ENCODE measurements at regions not wholly inside any gene's neighbourhood (a gene's known extent, or its start where the extent isn't known, plus 50 kb on each side); places are given as distances from the start of the nearest gene placed in this dataset.

GRCh38 chr20:48535556-48535955, 292.2 kb downstream of the PREX1 start:
- H3K9ac ChIP-seq (ENCODE audit: low read depth in 1 of 3, low read length in 3 of 3): no peak overlapping the region
- H3K27me3 ChIP-seq (ENCODE audit: control insufficient read depth in 3 of 3, insufficient read depth in 3 of 3, low read length in 3 of 3): peaks cover 0 to 24% (median 2%) of the 10 kb centered on the region in 3 donors
- no peak overlapping the region for H3K4me3 ChIP-seq (ENCODE audit: low read length in 3 of 3)
- no peak overlapping the region for H3K27ac ChIP-seq (ENCODE audit: low read depth, low read length)
- no peaks in the 10 kb centered on the region for H3K9me3 ChIP-seq (ENCODE audit: control insufficient read depth in 3 of 3, low read length in 3 of 3)
- H3K4me1 ChIP-seq (ENCODE audit: control insufficient read depth in 3 of 3, insufficient read depth in 3 of 3, low read length in 3 of 3): peaks cover 0 to 7% (median 0%) of the 10 kb centered on the region in 3 donors
- no peaks in the 10 kb centered on the region for H3K36me3 ChIP-seq (ENCODE audit: control insufficient read depth in 3 of 3, insufficient read depth in 3 of 3, low read length in 3 of 3)

- Histone ChIP-seq H3K36me3 (ENCODE audit: control insufficient read depth in 3 of 3, insufficient read depth in 3 of 3, low read length in 3 of 3) (no peaks in the 10 kb centered on the region), H3K4me1 (ENCODE audit: control insufficient read depth in 3 of 3, insufficient read depth in 3 of 3, low read length in 3 of 3) (no peaks in the 10 kb centered on the region), H3K27ac (ENCODE audit: low read depth, low read length) (no peak overlapping the region), H3K9ac (ENCODE audit: low read depth in 1 of 3, low read length in 3 of 3) (no peak overlapping the region), H3K9me3 (ENCODE audit: control insufficient read depth in 3 of 3, low read length in 3 of 3) (no peaks in the 10 kb centered on the region), H3K27me3 (ENCODE audit: control insufficient read depth in 3 of 3, insufficient read depth in 3 of 3, low read length in 3 of 3) (peaks cover 0 to 31% (median 6%) of the 10 kb centered on the region in 3 donors), H3K4me3 (ENCODE audit: low read length in 3 of 3) (no peak overlapping the region)
Measured at GRCh38 chr20:48532028-48532427, 295.8 kb downstream of the PREX1 start.

GRCh38 chr20:48531505-48531904, 296.3 kb downstream of the PREX1 start:
- Histone ChIP-seq H3K9ac (ENCODE audit: low read depth in 1 of 3, low read length in 3 of 3) (no peak overlapping the region), H3K36me3 (ENCODE audit: control insufficient read depth in 3 of 3, insufficient read depth in 3 of 3, low read length in 3 of 3) (no peaks in the 10 kb centered on the region), H3K4me3 (ENCODE audit: low read length in 3 of 3) (no peak overlapping the region), H3K27me3 (ENCODE audit: control insufficient read depth in 3 of 3, insufficient read depth in 3 of 3, low read length in 3 of 3) (peaks cover 0 to 29% (median 6%) of the 10 kb centered on the region in 3 donors), H3K4me1 (ENCODE audit: control insufficient read depth in 3 of 3, insufficient read depth in 3 of 3, low read length in 3 of 3) (no peaks in the 10 kb centered on the region), H3K27ac (ENCODE audit: low read depth, low read length) (no peak overlapping the region), H3K9me3 (ENCODE audit: control insufficient read depth in 3 of 3, low read length in 3 of 3) (no peaks in the 10 kb centered on the region)

GRCh38 chr20:48530957-48531356, 296.8 kb downstream of the PREX1 start:
- no peak overlapping the region for H3K9ac ChIP-seq (ENCODE audit: low read depth in 1 of 3, low read length in 3 of 3)
- no peaks in the 10 kb centered on the region for H3K4me1 ChIP-seq (ENCODE audit: control insufficient read depth in 3 of 3, insufficient read depth in 3 of 3, low read length in 3 of 3)
- no peak overlapping the region for H3K27ac ChIP-seq (ENCODE audit: low read depth, low read length)
- no peak overlapping the region for H3K4me3 ChIP-seq (ENCODE audit: low read length in 3 of 3)
- H3K27me3 ChIP-seq (ENCODE audit: control insufficient read depth in 3 of 3, insufficient read depth in 3 of 3, low read length in 3 of 3): peaks cover 0 to 25% (median 6%) of the 10 kb centered on the region in 3 donors
- no peaks in the 10 kb centered on the region for H3K36me3 ChIP-seq (ENCODE audit: control insufficient read depth in 3 of 3, insufficient read depth in 3 of 3, low read length in 3 of 3)
- no peaks in the 10 kb centered on the region for H3K9me3 ChIP-seq (ENCODE audit: control insufficient read depth in 3 of 3, low read length in 3 of 3)

GRCh38 chr20:48528346-48528745, 299.5 kb downstream of the PREX1 start:
- no peaks in the 10 kb centered on the region for H3K9me3 ChIP-seq (ENCODE audit: control insufficient read depth in 3 of 3, low read length in 3 of 3)
- no peak overlapping the region for H3K27ac ChIP-seq (ENCODE audit: low read depth, low read length)
- H3K27me3 ChIP-seq (ENCODE audit: control insufficient read depth in 3 of 3, insufficient read depth in 3 of 3, low read length in 3 of 3): peaks cover 0 to 25% (median 8%) of the 10 kb centered on the region in 3 donors
- no peak overlapping the region for H3K9ac ChIP-seq (ENCODE audit: low read depth in 1 of 3, low read length in 3 of 3)
- H3K36me3 ChIP-seq (ENCODE audit: control insufficient read depth in 3 of 3, insufficient read depth in 3 of 3, low read length in 3 of 3): no peaks in the 10 kb centered on the region
- no peak overlapping the region for H3K4me3 ChIP-seq (ENCODE audit: low read length in 3 of 3)
- H3K4me1 ChIP-seq (ENCODE audit: control insufficient read depth in 3 of 3, insufficient read depth in 3 of 3, low read length in 3 of 3): no peaks in the 10 kb centered on the region

- Histone ChIP-seq H3K36me3 (ENCODE audit: control insufficient read depth in 3 of 3, insufficient read depth in 3 of 3, low read length in 3 of 3) (no peaks in the 10 kb centered on the region), H3K9ac (ENCODE audit: low read depth in 1 of 3, low read length in 3 of 3) (no peak overlapping the region), H3K27ac (ENCODE audit: low read depth, low read length) (no peak overlapping the region), H3K4me3 (ENCODE audit: low read length in 3 of 3) (no peak overlapping the region), H3K27me3 (ENCODE audit: control insufficient read depth in 3 of 3, insufficient read depth in 3 of 3, low read length in 3 of 3) (peaks cover 0 to 25% (median 8%) of the 10 kb centered on the region in 3 donors), H3K9me3 (ENCODE audit: control insufficient read depth in 3 of 3, low read length in 3 of 3) (no peaks in the 10 kb centered on the region), H3K4me1 (ENCODE audit: control insufficient read depth in 3 of 3, insufficient read depth in 3 of 3, low read length in 3 of 3) (no peaks in the 10 kb centered on the region)
Measured at GRCh38 chr20:48527771-48528170, 300.0 kb downstream of the PREX1 start.

GRCh38 chr20:48526936-48527335, 300.9 kb downstream of the PREX1 start:
- Histone ChIP-seq H3K27me3 (ENCODE audit: control insufficient read depth in 3 of 3, insufficient read depth in 3 of 3, low read length in 3 of 3) (peaks cover 0 to 25% (median 8%) of the 10 kb centered on the region in 3 donors), H3K27ac (ENCODE audit: low read depth, low read length) (no peak overlapping the region)

GRCh38 chr20:48525400-48525799, 302.4 kb downstream of the PREX1 start:
- H3K36me3 ChIP-seq (ENCODE audit: control insufficient read depth in 3 of 3, insufficient read depth in 3 of 3, low read length in 3 of 3): no peaks in the 10 kb centered on the region
- H3K4me3 ChIP-seq (ENCODE audit: low read length in 3 of 3): no peak overlapping the region
- H3K9me3 ChIP-seq (ENCODE audit: control insufficient read depth in 3 of 3, low read length in 3 of 3): no peaks in the 10 kb centered on the region
- H3K9ac ChIP-seq (ENCODE audit: low read depth in 1 of 3, low read length in 3 of 3): no peak overlapping the region
- H3K4me1 ChIP-seq (ENCODE audit: control insufficient read depth in 3 of 3, insufficient read depth in 3 of 3, low read length in 3 of 3): no peaks in the 10 kb centered on the region
- H3K27ac ChIP-seq (ENCODE audit: low read depth, low read length): no peak overlapping the region
- peaks cover 0 to 20% (median 8%) of the 10 kb centered on the region in 3 donors for H3K27me3 ChIP-seq (ENCODE audit: control insufficient read depth in 3 of 3, insufficient read depth in 3 of 3, low read length in 3 of 3)

More at GRCh38 chr20:48526936-48527335, 300.9 kb downstream of the PREX1 start:
- no peak overlapping the region for H3K4me3 ChIP-seq (ENCODE audit: low read length in 3 of 3)
- no peak overlapping the region for H3K9ac ChIP-seq (ENCODE audit: low read depth in 1 of 3, low read length in 3 of 3)
- no peaks in the 10 kb centered on the region for H3K36me3 ChIP-seq (ENCODE audit: control insufficient read depth in 3 of 3, insufficient read depth in 3 of 3, low read length in 3 of 3)
- no peaks in the 10 kb centered on the region for H3K9me3 ChIP-seq (ENCODE audit: control insufficient read depth in 3 of 3, low read length in 3 of 3)
- H3K4me1 ChIP-seq (ENCODE audit: control insufficient read depth in 3 of 3, insufficient read depth in 3 of 3, low read length in 3 of 3): no peaks in the 10 kb centered on the region

- Histone ChIP-seq H3K27ac (ENCODE audit: low read depth, low read length) (no peak overlapping the region), H3K9ac (ENCODE audit: low read depth in 1 of 3, low read length in 3 of 3) (no peak overlapping the region), H3K4me3 (ENCODE audit: low read length in 3 of 3) (no peak overlapping the region), H3K27me3 (ENCODE audit: control insufficient read depth in 3 of 3, insufficient read depth in 3 of 3, low read length in 3 of 3) (peaks cover 0 to 23% (median 8%) of the 10 kb centered on the region in 3 donors), H3K4me1 (ENCODE audit: control insufficient read depth in 3 of 3, insufficient read depth in 3 of 3, low read length in 3 of 3) (no peaks in the 10 kb centered on the region), H3K9me3 (ENCODE audit: control insufficient read depth in 3 of 3, low read length in 3 of 3) (no peaks in the 10 kb centered on the region), H3K36me3 (ENCODE audit: control insufficient read depth in 3 of 3, insufficient read depth in 3 of 3, low read length in 3 of 3) (no peaks in the 10 kb centered on the region)
Measured at GRCh38 chr20:48524582-48524981, 303.2 kb downstream of the PREX1 start.

- H3K4me3 ChIP-seq (ENCODE audit: low read length in 3 of 3): no peak overlapping the region
- H3K9ac ChIP-seq (ENCODE audit: low read depth in 1 of 3, low read length in 3 of 3): no peak overlapping the region
- no peak overlapping the region for H3K27ac ChIP-seq (ENCODE audit: low read depth, low read length)
- H3K9me3 ChIP-seq (ENCODE audit: control insufficient read depth in 3 of 3, low read length in 3 of 3): no peaks in the 10 kb centered on the region
- peaks cover 0 to 19% (median 6%) of the 10 kb centered on the region in 3 donors for H3K27me3 ChIP-seq (ENCODE audit: control insufficient read depth in 3 of 3, insufficient read depth in 3 of 3, low read length in 3 of 3)
- H3K4me1 ChIP-seq (ENCODE audit: control insufficient read depth in 3 of 3, insufficient read depth in 3 of 3, low read length in 3 of 3): no peaks in the 10 kb centered on the region
- no peaks in the 10 kb centered on the region for H3K36me3 ChIP-seq (ENCODE audit: control insufficient read depth in 3 of 3, insufficient read depth in 3 of 3, low read length in 3 of 3)
Measured at GRCh38 chr20:48523191-48523995, 304.4 kb downstream of the PREX1 start.
